A549 (cell line): ENCODE measurements at regions not wholly inside any gene's neighbourhood (a gene's known extent, or its start where the extent isn't known, plus 50 kb on each side); places are given as distances from the start of the nearest gene placed in this dataset.

Source experiments
- ATAC-seq, 2 experiments: fragments of 200-7000 bp in 1 of 2; fragments of >200 bp in 1 of 2; cut with Nextera tagmentation in 1 of 2; cut with Tn5 transposase in 1 of 2; 3 replicates each; pipeline versions ENCODE4 v1.8.0 to v1.9.1; 2018 to 2020; ENCODE audit warnings: mild to moderate bottlenecking in 1 of 2, moderate library complexity in 1 of 2
- CTCF ChIA-PET: fragments of 300-600 bp; sonication (Branson Sonifier 250); formaldehyde crosslinking; extraction: SDS; loops from one replicate; lab custom pipeline; 2021; ENCODE audit warnings: antibody characterized with exemption, inconsistent platforms; lab: Yijun Ruan, JAX
- POLR2A ChIA-PET: fragments of 350-600 bp; formaldehyde crosslinking; extraction: SDS; loops from one replicate; lab custom pipeline; 2021; ENCODE audit warnings: antibody characterized with exemption, inconsistent platforms; lab: Yijun Ruan, JAX
- DNase-seq, 2 experiments: peaks; one replicate each; pipeline versions ENCODE4 v3.0.0 to v3.0.0-alpha.2; 2011 to 2016; ENCODE audit warnings: low read depth in 1 of 2, low spot score in 1 of 2
- FAIRE-seq: peaks from 2 replicates; lab custom pipeline; 2011; peaks lifted over from hg19 to GRCh38; lab: Jason Lieb, UNC
- H3K27ac ChIP-seq, 2 experiments: fragments of >200 bp; sonication (Bioruptor Twin); formaldehyde crosslinking; 3 replicates each; pipeline ENCODE4 v1.5.1; 2016 to 2017
- H3K4me1 ChIP-seq: fragments of >200 bp; sonication (Bioruptor Twin); formaldehyde crosslinking; 3 replicates; pipeline ENCODE4 v1.6.1; 2016
- H3K4me2 ChIP-seq: fragments of >200 bp; sonication (Bioruptor Twin); formaldehyde crosslinking; 3 replicates; pipeline ENCODE4 v1.6.1; 2016
- H3K4me3 ChIP-seq: fragments of >200 bp; sonication (Bioruptor Twin); formaldehyde crosslinking; 3 replicates; pipeline ENCODE4 v1.5.1; 2016
- H3K9me3 ChIP-seq: fragments of >200 bp; sonication (Bioruptor Twin); formaldehyde crosslinking; 3 replicates; pipeline ENCODE4 v1.6.1; 2016
- CEBPB ChIP-seq, 2 experiments: fragments of >200 bp in 1 of 2; sonication (Bioruptor Twin) in 1 of 2; formaldehyde crosslinking in 1 of 2; IDR thresholded peaks; 2 replicates each; pipeline ENCODE4 v1.6.1; 2012 to 2016
- CHD2 ChIP-seq: fragments of 150-350 bp; IDR thresholded peaks from 2 replicates; pipeline ENCODE4 v1.6.1; 2014; ENCODE audit warnings: low read length; ENCODE audit not compliant: partially characterized antibody
- ESRRA ChIP-seq: fragments of 150-350 bp; IDR thresholded peaks from 2 replicates; pipeline ENCODE4 v1.6.1; 2014; ENCODE audit warnings: mild to moderate bottlenecking, low read length, borderline replicate concordance
- FOSB ChIP-seq: fragments of 250-450 bp; sonication (Bioruptor Pico); IDR thresholded peaks from 2 replicates; pipeline ENCODE4 v1.5.0; 2020; ENCODE audit warnings: mild to moderate bottlenecking, moderate library complexity
- FOSL2 ChIP-seq, 2 experiments: fragments of 450-650 bp in 1 of 2; fragments of >200 bp in 1 of 2; sonication (Bioruptor Twin) in 1 of 2; formaldehyde crosslinking; IDR thresholded peaks; 2 replicates each; pipeline versions ENCODE4 v1.5.0 to v1.6.1; 2016 to 2020; ENCODE audit warnings: mild to moderate bottlenecking in 1 of 2, moderate library complexity in 1 of 2
- MAFK ChIP-seq: fragments of 450-650 bp; IDR thresholded peaks from 2 replicates; pipeline ENCODE4 v1.6.1; 2014; ENCODE audit not compliant: partially characterized antibody
- NR3C1 ChIP-seq: fragments of >200 bp; sonication (Bioruptor Twin); formaldehyde crosslinking; IDR thresholded peaks from 3 replicates; pipeline ENCODE4 v1.6.1; 2017
- POLR2A ChIP-seq: IDR thresholded peaks from 2 replicates; pipeline ENCODE4 v1.6.1; 2012; ENCODE audit warnings: mild to moderate bottlenecking, low read length
- POLR2AphosphoS2 ChIP-seq: conservative IDR thresholded peaks from 2 replicates; pipeline ENCODE4 v1.6.1; 2012; ENCODE audit warnings: low read length, improper control_type of control experiment, inconsistent platforms
- RAD21 ChIP-seq, 2 experiments: fragments of >200 bp in 1 of 2; sonication (Bioruptor Twin) in 1 of 2; formaldehyde crosslinking in 1 of 2; IDR thresholded peaks in 1 of 2; conservative IDR thresholded peaks in 1 of 2; 2 replicates in 1 of 2; 3 replicates in 1 of 2; pipeline ENCODE4 v1.6.1; 2012 to 2018; ENCODE audit warnings: inconsistent platforms in 1 of 2
- TFCP2L1 ChIP-seq: fragments of 250-450 bp; sonication (Bioruptor Pico); IDR thresholded peaks from 2 replicates; pipeline ENCODE4 v1.5.0; 2021; ENCODE audit warnings: mild to moderate bottlenecking
- WGBS: methylation state at CpG from one replicate; pipeline ENCODE4 v1.1.6; 2017; ENCODE audit errors: missing lambda C conversion rate; 5-methylcytosine and 5-hydroxymethylcytosine counted together
- TF ChIP-seq, protein P1 (sequence below): fragments of 200-600 bp; sonication (generic); IDR thresholded peaks from 2 replicates; pipeline ENCODE4 v1.6.1; 2016; ENCODE audit warnings: antibody characterized with exemption, mild to moderate bottlenecking, moderate library complexity
- TF ChIP-seq, protein P2 (sequence below): IDR thresholded peaks from 2 replicates; pipeline ENCODE4 v1.6.1; 2012
- TF ChIP-seq, protein P3 (sequence below): fragments of >200 bp; sonication (Bioruptor Twin); formaldehyde crosslinking; IDR thresholded peaks from 3 replicates; pipeline ENCODE4 v1.6.1; 2016
- TF ChIP-seq, protein P4 (sequence below): fragments of 250-450 bp; sonication (Bioruptor Pico); IDR thresholded peaks from 2 replicates; pipeline ENCODE4 v1.5.0; 2020; ENCODE audit warnings: low read depth, mild to moderate bottlenecking, moderate library complexity
- TF ChIP-seq, protein P5 (sequence below): fragments of 250-450 bp; sonication (Bioruptor Pico); IDR thresholded peaks from 2 replicates; pipeline ENCODE4 v1.5.0; 2021; ENCODE audit warnings: mild to moderate bottlenecking, moderate library complexity, borderline replicate concordance

DNA sequence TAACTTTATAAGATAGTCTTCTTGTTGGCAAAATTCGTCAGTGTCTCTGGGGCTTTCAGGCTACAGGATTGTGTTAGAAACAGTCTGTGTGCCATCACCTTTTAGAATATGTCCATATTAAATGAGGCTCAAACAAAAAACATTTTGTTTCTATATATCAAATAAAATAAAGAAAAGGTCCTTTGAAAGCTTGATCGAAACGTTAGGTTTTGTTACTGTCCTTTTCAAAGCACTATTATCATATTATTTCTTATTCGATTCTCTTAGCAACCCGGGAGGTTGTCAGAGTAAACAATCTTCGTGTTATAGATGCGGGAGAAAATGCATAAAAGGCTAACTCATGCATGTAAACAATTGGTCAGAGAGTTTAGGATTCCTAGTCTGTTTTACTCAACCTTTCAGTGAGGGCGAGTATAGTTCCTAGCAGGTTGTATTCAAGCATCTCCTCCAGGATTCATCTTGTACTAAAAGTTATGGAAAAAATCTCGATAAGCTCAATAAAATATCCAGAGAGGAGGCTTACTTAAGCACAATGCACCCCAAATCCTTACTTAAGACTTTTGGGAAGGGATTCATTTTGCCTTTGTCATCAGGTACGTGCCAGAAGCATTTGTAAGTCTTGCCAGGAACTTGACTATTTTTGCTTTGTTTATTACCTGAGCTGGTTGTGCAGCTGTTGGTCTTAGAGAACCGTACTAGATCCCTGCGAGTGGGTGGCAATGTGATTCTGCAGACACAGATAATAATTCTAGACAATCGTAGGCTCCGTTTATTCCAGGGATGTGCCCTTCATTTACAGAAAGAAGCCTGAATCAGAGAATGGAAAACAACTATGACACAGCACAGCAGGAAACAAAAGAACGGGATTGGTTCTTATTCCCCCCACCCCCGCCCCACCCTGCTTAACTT is 159.6 kb upstream of the ZNF217 start (continued):
- TF ChIP-seq, protein P1, sequence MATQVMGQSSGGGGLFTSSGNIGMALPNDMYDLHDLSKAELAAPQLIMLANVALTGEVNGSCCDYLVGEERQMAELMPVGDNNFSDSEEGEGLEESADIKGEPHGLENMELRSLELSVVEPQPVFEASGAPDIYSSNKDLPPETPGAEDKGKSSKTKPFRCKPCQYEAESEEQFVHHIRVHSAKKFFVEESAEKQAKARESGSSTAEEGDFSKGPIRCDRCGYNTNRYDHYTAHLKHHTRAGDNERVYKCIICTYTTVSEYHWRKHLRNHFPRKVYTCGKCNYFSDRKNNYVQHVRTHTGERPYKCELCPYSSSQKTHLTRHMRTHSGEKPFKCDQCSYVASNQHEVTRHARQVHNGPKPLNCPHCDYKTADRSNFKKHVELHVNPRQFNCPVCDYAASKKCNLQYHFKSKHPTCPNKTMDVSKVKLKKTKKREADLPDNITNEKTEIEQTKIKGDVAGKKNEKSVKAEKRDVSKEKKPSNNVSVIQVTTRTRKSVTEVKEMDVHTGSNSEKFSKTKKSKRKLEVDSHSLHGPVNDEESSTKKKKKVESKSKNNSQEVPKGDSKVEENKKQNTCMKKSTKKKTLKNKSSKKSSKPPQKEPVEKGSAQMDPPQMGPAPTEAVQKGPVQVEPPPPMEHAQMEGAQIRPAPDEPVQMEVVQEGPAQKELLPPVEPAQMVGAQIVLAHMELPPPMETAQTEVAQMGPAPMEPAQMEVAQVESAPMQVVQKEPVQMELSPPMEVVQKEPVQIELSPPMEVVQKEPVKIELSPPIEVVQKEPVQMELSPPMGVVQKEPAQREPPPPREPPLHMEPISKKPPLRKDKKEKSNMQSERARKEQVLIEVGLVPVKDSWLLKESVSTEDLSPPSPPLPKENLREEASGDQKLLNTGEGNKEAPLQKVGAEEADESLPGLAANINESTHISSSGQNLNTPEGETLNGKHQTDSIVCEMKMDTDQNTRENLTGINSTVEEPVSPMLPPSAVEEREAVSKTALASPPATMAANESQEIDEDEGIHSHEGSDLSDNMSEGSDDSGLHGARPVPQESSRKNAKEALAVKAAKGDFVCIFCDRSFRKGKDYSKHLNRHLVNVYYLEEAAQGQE = no peak
- TF ChIP-seq, protein P2, sequence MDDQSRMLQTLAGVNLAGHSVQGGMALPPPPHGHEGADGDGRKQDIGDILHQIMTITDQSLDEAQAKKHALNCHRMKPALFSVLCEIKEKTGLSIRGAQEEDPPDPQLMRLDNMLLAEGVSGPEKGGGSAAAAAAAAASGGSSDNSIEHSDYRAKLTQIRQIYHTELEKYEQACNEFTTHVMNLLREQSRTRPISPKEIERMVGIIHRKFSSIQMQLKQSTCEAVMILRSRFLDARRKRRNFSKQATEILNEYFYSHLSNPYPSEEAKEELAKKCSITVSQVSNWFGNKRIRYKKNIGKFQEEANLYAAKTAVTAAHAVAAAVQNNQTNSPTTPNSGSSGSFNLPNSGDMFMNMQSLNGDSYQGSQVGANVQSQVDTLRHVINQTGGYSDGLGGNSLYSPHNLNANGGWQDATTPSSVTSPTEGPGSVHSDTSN = no peak
- no peak for TF ChIP-seq CHD2
- TF ChIP-seq, protein P3, sequence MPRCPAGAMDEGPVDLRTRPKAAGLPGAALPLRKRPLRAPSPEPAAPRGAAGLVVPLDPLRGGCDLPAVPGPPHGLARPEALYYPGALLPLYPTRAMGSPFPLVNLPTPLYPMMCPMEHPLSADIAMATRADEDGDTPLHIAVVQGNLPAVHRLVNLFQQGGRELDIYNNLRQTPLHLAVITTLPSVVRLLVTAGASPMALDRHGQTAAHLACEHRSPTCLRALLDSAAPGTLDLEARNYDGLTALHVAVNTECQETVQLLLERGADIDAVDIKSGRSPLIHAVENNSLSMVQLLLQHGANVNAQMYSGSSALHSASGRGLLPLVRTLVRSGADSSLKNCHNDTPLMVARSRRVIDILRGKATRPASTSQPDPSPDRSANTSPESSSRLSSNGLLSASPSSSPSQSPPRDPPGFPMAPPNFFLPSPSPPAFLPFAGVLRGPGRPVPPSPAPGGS = peak; percentile 96
- no peak for TF ChIP-seq POLR2AphosphoS2
- peak; percentile 97 for TF ChIP-seq FOSB (CRISPR knock-in tag)
- TF ChIP-seq ESRRA = no peak
- peak; percentile 89; the same call in 1 of the 2 replicates for TF ChIP-seq TFCP2L1 (CRISPR knock-in tag)
- peak; percentile 20 for TF ChIP-seq MAFK
- no peak for TF ChIP-seq NR3C1
- TF ChIP-seq, protein P4, sequence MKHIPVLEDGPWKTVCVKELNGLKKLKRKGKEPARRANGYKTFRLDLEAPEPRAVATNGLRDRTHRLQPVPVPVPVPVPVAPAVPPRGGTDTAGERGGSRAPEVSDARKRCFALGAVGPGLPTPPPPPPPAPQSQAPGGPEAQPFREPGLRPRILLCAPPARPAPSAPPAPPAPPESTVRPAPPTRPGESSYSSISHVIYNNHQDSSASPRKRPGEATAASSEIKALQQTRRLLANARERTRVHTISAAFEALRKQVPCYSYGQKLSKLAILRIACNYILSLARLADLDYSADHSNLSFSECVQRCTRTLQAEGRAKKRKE (CRISPR knock-in tag) = 0 out of 2 replicates have a peak, but pooled peaks have one; percentile 8
- TF ChIP-seq, protein P5, sequence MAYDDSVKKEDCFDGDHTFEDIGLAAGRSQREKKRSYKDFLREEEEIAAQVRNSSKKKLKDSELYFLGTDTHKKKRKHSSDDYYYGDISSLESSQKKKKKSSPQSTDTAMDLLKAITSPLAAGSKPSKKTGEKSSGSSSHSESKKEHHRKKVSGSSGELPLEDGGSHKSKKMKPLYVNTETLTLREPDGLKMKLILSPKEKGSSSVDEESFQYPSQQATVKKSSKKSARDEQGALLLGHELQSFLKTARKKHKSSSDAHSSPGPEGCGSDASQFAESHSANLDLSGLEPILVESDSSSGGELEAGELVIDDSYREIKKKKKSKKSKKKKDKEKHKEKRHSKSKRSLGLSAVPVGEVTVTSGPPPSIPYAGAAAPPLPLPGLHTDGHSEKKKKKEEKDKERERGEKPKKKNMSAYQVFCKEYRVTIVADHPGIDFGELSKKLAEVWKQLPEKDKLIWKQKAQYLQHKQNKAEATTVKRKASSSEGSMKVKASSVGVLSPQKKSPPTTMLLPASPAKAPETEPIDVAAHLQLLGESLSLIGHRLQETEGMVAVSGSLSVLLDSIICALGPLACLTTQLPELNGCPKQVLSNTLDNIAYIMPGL = peak; percentile 71; the same call in 1 of the 2 replicates

DNA sequence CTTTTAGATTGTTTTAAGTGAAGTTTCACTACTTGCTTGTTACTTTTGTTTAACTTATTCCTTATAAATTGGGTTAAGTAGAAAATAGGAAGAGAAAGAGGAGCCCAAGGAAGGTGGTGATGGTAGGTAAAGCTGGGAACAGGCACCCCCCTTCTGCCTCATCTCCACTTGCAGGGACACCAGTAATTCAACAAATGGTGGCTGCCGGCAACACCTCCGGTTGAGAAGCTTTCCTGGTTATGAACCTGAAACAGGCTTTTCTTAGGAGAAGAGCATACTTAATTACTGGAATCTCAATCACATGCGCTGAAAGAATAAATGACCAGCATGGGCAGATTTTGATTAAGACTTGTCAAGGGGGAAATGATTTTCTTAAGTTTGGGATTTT is 158.9 kb upstream of the ZNF217 start:
- 22% methylated on average over 3 of the region's 3 CpGs for WGBS
- peak in 1 of 2 experiments; percentile 57 for DNase-seq
- H3K4me1 ChIP-seq = peaks cover 59% of the 10 kb centered on the region

More for the DNA sequence above, 158.9 kb upstream of the ZNF217 start:
- Histone ChIP-seq H3K4me3 (peak overlapping the region; percentile 31; the same call in 2 of the 3 replicates), H3K27ac (peak overlapping the region; percentile 86), H3K4me2 (peak overlapping the region; percentile 91), H3K9me3 (no peaks in the 10 kb centered on the region)
- TF ChIP-seq FOSL2 (IDR thresholded peaks at IDR 0.05) = no peak
- no peak for TF ChIP-seq FOSL2 (CRISPR knock-in tag; IDR thresholded peaks at IDR 0.05)
- TF ChIP-seq, protein P3 = no peak
- 0 out of 5 replicates have a peak, but pooled peaks of 1 of the 2 experiments have one; percentile 0 for TF ChIP-seq RAD21 (conservative IDR thresholded peaks at IDR 0.05 in 1 of 2, IDR thresholded peaks at IDR 0.05 in 1 of 2)
- TF ChIP-seq CEBPB (IDR thresholded peaks at IDR 0.05) = no peak
- TF ChIP-seq POLR2A = 0 out of 2 replicates have a peak, but pooled peaks have one; percentile 10
- CTCF ChIA-PET = interaction anchor here (0.8 to 2.5 kb wide), 6 partner anchors 11 to 187 kb away, joined by 3 to 11 read pairs (median 4); no protein-coding TSS in a partner anchor
- FAIRE-seq (no peak), ATAC-seq (peak; percentile 21 to 33; a peak in 2 of 6 replicates)
- POLR2A ChIA-PET = interaction anchor here (0.7 to 3.2 kb wide), 16 partner anchors 14 to 187 kb away, joined by 3 to 34 read pairs (median 8); partner anchors contain the start of gene ZNF217
